NCI-H2029 (cell line): ENCODE measurements at regions not wholly inside any gene's neighbourhood (a gene's known extent, or its start where the extent isn't known, plus 50 kb on each side); places are given as distances from the start of the nearest gene placed in this dataset.

ENCODE experiments used
- DNase-seq: peaks from one replicate; lab custom pipeline; 2025; lab: John Stamatoyannopoulos, UW

- no peak for DNase-seq
Observed at GRCh38 chr12:85509081-85509856, 229.2 kb downstream of the ALX1 start.

GRCh38 chr12:85509857-85510256 is 229.8 kb downstream of the ALX1 start:
- no peak for DNase-seq

GRCh38 chr12:85516039-85516438 is 236.0 kb downstream of the ALX1 start:
- no peak for DNase-seq

DNA sequence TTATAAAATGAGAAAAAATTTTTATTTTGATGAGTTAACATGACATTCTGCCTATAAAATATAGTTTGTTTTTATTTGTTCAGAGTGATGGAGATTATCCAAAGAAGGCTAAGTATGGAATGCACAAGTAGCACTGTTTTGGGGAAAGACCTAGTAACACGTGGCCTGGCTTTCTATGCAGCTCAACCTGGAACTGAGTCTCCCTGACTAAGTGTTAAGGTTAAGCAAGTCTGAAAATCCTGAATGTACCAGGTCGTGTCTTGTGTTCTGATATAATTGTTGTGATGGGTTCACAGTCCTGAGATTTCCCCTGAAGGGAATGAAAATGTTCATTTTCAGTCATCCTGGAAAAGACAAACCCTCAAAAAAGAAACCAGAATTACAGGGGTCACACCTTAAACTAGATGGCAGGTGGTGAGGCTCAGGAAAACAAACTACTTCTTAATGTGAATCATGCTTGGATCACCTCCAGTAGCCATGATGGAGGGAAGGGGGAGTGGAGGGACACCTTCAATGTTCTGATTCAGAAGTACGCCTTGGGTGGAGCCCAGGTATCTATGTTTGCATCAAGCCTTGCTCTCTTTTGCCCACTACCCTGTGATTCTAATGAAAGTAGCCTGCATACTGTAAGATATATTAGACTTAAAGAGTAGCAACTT is 236.8 kb downstream of the ALX1 start:
- peak; percentile 27 for DNase-seq

DNA sequence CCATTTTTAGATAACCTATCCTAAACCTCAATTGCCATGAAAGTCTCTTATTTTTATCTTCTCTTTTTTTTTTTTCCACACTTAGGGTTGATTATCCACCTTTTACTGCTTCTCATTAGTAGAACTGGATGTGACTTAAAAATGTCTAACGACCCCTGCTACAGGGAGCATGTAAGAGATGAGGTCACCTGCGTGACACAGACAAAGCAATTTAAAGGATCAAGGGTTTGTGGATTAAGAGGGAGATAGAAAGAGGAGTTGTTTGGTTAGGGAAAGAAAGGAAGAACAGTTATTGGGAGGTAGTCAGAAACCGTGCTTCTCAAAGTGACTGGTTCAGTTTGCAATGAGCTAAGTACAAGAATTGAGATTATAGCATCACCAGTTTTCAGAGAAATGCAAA is 239.1 kb downstream of the ALX1 start:
- no peak for DNase-seq

GRCh38 chr12:85523197-85523596 is 243.2 kb downstream of the ALX1 start:
- DNase-seq: no peak

GRCh38 chr12:85527192-85527591 is 247.2 kb downstream of the ALX1 start:
- no peak for DNase-seq

GRCh38 chr12:85529896-85530295 is 249.9 kb downstream of the ALX1 start:
- DNase-seq: no peak

DNA sequence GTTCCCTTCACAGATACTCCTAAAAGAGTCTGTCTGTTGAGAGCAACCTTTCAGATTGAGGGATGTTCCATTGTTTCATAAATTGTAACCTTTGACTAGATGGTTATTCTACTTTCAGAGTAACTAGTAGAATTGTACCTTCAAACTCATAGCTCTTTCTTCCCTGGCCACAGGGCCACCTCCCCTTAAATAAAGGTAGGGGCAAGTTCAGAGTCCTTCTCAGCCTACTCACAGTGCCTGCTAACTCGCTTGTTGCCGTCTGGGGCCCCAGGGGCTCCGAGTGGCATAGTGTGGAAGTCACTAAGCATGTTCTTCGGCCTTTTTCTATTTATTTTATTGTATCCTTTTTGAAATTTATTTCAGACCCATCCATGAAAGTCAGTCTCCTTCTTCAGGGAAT is 250.4 kb downstream of the ALX1 start:
- no peak for DNase-seq

- DNase-seq: no peak
Observed at GRCh38 chr12:85531341-85531740, 251.3 kb downstream of the ALX1 start.

DNA sequence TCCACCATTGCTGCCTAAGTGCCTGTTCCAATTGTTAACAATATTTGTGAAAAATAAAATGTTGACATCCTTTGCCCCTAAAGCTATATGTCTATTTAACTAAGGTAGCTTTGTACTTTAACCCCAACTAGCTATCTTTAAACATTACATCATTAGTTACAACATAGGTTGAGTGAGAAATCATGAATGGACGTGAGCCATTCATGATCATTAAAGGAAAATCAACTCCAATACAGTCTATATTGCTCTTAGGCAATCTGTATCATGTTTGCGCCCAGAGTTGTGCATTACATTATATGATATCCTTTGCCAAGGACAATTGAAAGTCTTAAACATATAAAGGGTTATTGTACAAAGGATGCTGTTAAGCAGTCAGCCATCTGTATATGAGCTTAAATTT is 269.6 kb downstream of the ALX1 start:
- DNase-seq: no peak

DNA sequence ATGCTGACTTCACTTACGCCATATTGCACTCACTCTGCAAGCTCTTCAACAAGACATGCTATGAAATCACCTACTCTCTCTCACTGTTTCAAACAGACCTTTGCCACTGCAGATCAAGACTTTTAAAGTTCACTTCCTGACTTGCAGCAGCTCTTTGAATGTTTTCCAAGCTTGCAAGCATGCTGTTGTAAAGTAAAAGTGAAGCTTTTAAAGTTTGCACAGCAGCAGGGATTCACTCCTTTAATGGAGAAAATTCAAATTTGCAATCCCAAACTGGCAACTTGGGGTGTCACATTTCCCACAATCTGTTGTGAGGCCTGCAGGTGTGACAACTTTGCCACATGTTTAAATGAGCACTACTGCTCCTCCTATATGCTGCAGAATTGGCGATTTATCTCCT is 270.9 kb downstream of the ALX1 start:
- DNase-seq: no peak

GRCh38 chr12:85552461-85552860 is 272.4 kb downstream of the ALX1 start:
- no peak for DNase-seq

- DNase-seq: no peak
Observed at GRCh38 chr12:85557850-85558249, 277.8 kb downstream of the ALX1 start.

GRCh38 chr12:85558684-85559083 is 277.5 kb downstream of the RASSF9 start:
- DNase-seq: no peak

DNA sequence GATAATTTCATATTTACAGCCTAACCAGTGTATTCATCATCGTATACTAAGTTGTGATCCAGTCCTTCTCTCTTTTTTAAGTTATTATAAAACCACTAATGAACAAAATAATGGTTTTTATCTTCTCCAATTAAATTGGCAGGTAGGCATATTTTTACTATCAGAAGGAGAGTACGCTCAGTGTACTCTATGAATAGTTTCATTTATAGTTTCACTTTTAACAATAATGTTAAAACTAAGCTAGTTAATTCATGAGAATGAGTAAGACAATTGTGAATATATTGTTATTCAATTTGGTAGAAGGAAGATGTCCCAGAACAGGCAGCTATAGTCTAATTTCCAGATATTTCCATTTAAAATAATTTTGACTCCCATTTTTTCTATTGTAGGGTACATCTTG is 277.1 kb downstream of the RASSF9 start:
- no peak for DNase-seq

DNA sequence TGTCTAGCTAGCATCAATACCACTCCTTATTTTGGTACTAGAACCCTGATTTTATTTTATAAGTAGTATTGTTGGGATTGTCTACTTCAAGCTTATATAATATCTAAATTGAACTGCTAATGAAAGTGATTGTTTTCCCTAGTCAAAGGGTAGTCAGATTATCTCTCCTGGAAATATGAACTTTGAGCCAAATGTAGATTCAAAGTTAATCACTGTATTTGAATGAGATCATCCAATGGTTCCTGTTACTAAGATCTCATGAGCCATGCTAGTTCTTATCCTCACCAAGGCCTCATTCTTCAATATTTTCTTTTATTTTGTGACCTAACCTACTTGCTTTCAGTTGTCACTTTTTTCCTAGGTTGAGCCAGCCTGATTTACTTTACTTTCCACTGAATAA is 276.7 kb downstream of the RASSF9 start:
- DNase-seq: no peak

DNA sequence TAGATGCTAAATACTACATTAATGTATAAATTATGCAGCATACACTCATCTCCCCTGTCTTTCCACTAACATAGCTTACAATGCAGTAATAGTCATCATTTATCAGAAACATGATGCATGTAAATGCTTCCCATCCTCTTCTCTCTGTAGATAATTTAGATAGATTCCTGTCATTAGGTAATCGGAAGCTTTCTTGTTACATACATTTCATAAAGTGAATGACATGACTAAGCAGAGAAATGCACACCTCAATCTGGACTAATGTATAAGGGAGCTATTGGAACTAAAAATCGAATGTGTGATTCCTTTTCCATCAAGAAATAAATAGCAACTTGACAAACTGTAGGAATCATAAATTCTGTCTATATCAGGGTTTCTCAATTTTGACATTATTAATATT is 273.4 kb downstream of the RASSF9 start:
- no peak for DNase-seq

DNA sequence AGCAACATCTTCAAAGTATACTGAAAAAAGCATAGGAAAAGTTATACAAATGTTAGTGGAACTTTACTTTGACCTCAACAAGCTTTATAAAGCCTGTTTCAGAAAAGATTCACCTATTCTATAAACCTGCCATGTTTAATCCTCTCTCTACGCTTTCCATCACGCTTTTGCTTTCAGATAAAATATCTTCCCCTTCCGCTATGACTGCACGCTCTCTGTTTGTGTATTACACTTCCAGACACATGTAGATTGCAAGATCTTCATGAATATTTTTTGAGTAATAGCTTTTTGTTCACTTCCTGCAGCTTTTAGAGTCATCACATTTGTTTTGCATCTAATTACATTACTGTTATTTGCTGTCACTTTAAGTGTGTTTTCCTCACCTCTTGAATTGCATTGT is 271.4 kb downstream of the RASSF9 start:
- no peak for DNase-seq

GRCh38 chr12:85568395-85569103 is 267.7 kb downstream of the RASSF9 start:
- no peak for DNase-seq

DNA sequence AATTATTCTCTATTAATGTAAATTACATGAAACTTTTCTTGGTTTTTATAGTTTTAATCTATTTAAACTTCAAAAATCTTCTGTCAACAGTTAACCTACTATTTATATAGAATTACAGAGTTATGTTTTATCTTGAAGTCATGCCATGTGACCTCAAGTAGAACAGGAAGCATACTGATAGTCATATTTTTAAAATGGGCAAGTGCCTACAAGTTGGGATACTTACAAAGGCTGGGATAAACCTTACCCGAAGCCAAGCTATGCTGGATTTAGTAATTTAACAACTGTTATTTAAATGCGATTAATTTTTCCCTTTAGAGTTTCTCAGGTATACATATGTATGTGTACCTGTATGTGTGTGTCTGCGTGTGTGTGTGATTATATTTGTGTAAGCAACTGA is 266.9 kb downstream of the RASSF9 start:
- no peak for DNase-seq

- DNase-seq: no peak
Observed at GRCh38 chr12:85572956-85573355, 263.3 kb downstream of the RASSF9 start.

DNA sequence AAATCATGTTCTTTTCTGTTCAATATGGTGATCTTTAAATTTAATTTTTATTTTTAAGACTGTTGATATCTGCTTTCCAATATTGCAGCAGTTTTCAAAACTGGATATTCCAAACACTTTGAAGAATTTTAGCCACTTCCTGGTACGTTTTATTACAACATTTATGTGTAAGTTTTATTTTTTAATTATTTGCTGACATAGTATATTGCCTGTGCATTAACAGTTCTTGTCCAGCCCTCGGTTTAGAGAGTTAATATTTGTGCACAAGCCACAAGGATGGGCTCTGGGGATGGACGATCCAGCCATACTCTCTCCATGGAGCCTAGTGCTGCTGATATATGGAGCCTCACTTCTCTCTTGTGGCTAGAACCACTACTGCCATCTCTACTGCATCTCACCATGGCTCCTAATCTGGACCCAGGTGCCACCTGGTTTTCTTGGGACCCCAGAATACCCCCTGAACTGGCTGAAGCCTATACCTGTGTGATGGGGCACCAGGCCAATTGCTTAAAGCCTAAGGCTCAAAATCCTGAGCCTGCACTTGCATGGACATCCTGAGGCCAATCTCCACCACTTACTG is 262.5 kb downstream of the RASSF9 start:
- DNase-seq: no peak
